Ishikawa (cell line): ENCODE measurements at regions not wholly inside any gene's neighbourhood (a gene's known extent, or its start where the extent isn't known, plus 50 kb on each side); places are given as distances from the start of the nearest gene placed in this dataset.

Experiments used
- CEBPB ChIP-seq: IDR thresholded peaks from 2 replicates; pipeline ENCODE4 v1.6.1; 2012
- CREB1 ChIP-seq: IDR thresholded peaks from 2 replicates; pipeline ENCODE4 v1.6.1; 2012; ENCODE audit warnings: low read depth
- EGR1 ChIP-seq: IDR thresholded peaks from 2 replicates; pipeline ENCODE4 v1.6.1; 2012
- EP300 ChIP-seq: IDR thresholded peaks from 2 replicates; pipeline ENCODE4 v1.6.1; 2012; ENCODE audit warnings: borderline replicate concordance
- FOXM1 ChIP-seq: IDR thresholded peaks from 2 replicates; pipeline ENCODE4 v1.6.1; 2012; ENCODE audit warnings: low read depth, borderline replicate concordance
- NFIC ChIP-seq: IDR thresholded peaks from 2 replicates; pipeline ENCODE4 v1.6.1; 2012
- RAD21 ChIP-seq: IDR thresholded peaks from 2 replicates; pipeline ENCODE4 v1.6.1; 2012; ENCODE audit warnings: low read depth
- TAF1 ChIP-seq: IDR thresholded peaks from 2 replicates; pipeline ENCODE4 v1.6.1; 2012; ENCODE audit warnings: low read depth, mild to moderate bottlenecking
- TCF12 ChIP-seq: IDR thresholded peaks from 2 replicates; pipeline ENCODE4 v1.6.1; 2012; ENCODE audit warnings: low read depth
- TEAD4 ChIP-seq: IDR thresholded peaks from 2 replicates; pipeline ENCODE4 v1.6.1; 2012
- YY1 ChIP-seq: IDR thresholded peaks from 2 replicates; pipeline ENCODE4 v1.6.1; 2012; ENCODE audit warnings: low read depth
- ZBTB7A ChIP-seq: IDR thresholded peaks from 2 replicates; pipeline ENCODE4 v1.6.1; 2012; ENCODE audit warnings: low read depth
- TF ChIP-seq, protein P1 (sequence below): IDR thresholded peaks from 2 replicates; pipeline ENCODE4 v1.6.1; 2012; ENCODE audit warnings: low read depth, mild to moderate bottlenecking
- TF ChIP-seq, protein P2 (sequence below): IDR thresholded peaks from 2 replicates; pipeline ENCODE4 v1.6.1; 2012
- TF ChIP-seq, protein P3 (sequence below): IDR thresholded peaks from 2 replicates; pipeline ENCODE4 v1.6.1; 2012

DNA sequence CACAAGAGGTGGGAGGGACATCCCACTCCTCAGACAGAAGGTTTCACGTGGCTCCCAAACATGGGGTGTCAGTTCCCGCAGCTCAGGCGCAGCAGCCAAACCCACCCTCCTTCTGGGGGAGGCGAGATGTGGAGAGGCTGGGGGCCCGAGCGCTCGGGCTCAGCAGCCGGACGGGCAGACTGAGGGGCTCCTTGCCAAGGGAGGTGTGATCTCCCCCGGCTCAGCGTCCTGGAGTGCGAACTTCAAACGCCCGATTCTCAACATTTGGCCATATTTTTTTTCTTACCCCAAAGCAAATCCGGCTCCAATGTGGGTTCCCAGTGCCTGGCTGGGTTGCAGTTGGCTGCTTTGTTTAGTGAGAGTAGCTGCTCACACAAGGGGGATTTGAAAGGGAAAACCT is 477.9 kb downstream of the MN1 start:
- TF ChIP-seq FOXM1 (no peak), EGR1 (no peak), CREB1 (no peak), TCF12 (no peak), EP300 (no peak)
- TF ChIP-seq, protein P1, sequence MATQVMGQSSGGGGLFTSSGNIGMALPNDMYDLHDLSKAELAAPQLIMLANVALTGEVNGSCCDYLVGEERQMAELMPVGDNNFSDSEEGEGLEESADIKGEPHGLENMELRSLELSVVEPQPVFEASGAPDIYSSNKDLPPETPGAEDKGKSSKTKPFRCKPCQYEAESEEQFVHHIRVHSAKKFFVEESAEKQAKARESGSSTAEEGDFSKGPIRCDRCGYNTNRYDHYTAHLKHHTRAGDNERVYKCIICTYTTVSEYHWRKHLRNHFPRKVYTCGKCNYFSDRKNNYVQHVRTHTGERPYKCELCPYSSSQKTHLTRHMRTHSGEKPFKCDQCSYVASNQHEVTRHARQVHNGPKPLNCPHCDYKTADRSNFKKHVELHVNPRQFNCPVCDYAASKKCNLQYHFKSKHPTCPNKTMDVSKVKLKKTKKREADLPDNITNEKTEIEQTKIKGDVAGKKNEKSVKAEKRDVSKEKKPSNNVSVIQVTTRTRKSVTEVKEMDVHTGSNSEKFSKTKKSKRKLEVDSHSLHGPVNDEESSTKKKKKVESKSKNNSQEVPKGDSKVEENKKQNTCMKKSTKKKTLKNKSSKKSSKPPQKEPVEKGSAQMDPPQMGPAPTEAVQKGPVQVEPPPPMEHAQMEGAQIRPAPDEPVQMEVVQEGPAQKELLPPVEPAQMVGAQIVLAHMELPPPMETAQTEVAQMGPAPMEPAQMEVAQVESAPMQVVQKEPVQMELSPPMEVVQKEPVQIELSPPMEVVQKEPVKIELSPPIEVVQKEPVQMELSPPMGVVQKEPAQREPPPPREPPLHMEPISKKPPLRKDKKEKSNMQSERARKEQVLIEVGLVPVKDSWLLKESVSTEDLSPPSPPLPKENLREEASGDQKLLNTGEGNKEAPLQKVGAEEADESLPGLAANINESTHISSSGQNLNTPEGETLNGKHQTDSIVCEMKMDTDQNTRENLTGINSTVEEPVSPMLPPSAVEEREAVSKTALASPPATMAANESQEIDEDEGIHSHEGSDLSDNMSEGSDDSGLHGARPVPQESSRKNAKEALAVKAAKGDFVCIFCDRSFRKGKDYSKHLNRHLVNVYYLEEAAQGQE: no peak
- TF ChIP-seq, protein P2, sequence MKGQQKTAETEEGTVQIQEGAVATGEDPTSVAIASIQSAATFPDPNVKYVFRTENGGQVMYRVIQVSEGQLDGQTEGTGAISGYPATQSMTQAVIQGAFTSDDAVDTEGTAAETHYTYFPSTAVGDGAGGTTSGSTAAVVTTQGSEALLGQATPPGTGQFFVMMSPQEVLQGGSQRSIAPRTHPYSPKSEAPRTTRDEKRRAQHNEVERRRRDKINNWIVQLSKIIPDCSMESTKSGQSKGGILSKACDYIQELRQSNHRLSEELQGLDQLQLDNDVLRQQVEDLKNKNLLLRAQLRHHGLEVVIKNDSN: no peak

DNA sequence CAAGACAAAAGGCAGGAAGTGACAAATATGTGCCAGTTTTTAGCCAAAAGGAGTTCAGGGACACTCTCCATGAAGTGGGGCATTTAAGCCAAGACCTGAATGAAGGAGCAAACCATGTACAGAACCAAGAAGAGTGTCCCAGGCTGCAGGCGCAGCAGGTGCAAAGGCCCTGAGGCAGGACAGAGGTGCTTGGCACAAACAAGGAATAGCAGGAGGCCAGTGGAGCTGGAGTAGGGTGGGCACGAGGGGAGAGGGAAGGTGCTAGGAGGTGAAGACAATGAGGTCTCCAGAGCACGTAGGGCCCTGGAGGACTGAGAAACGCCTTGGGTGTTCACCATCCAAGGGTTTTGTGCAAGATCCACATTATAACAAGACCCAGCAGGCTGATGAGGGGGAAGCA is 474.1 kb downstream of the MN1 start:
- TF ChIP-seq RAD21 (no peak), EGR1 (no peak)

DNA sequence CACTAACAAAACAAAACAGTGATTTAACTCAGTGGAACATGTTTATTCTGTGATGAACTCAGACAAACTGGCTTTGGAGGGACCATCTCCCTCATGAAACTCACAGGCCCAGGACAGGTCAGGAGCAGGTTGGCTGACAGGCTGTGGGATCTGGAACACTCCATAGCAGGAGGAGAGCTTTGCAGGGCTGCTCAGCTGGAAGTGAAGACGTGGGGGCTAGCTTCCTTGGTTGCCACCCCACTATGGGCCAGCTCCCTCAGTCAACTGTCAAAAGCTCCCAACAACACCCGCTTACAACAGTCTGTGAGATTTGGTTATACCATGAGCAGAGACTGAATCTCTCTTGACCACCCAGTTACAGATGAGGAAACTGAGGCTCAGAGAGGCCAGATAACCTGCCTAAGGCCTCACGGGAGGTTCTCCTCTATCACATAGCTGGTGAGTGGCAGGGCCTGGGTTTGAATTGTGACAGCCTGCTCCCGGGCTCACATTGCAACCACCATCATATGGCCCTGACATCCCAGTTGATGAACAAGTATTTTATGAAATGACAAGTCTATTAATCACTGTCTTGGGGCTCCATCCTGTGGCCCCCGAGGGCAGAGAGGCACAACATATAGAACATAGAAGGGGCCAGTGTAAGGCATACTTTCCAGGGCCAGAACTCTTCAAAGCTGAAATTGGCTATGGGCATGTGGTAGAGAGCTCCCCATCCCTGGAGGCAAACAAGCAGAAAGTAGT is 473.4 kb downstream of the MN1 start:
- TF ChIP-seq, protein P2: no peak
- TF ChIP-seq EP300: no peak
- TF ChIP-seq TCF12: no peak
- TF ChIP-seq TEAD4: no peak
- TF ChIP-seq, protein P3, sequence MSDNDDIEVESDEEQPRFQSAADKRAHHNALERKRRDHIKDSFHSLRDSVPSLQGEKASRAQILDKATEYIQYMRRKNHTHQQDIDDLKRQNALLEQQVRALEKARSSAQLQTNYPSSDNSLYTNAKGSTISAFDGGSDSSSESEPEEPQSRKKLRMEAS: no peak
- no peak for TF ChIP-seq YY1

DNA sequence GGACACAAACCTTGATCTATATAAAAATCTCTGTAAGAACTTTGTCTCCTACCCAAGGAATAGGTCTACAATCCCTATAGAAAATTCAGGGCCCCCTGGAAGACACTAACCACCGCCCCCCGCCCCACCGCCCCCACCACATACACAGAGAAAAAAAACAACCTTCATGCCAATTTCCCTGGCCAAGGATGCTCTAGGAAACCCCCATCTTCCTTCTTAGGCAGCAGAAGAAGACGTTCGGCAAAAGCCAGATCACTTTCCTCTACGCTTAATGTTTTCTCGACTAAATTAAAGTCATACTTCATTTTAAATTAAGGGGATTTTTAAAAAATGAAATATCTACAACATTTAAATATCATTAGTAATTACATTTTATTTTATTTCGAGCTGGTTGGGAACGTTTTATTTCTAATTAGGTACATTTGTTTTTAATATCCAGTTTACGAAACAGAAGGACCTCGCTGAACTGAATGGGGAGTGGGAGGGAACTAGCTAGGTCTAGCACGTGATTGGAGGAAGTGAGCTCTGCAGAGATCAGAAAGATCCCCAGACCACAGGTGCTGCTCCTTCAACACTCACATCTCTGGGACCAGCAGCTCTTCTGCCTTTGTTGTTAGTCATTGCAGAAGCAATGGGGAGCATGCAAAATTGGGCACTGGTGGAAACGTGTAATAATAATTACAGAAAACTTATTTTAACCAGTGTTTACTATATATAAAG is 472.3 kb downstream of the MN1 start:
- no peak for TF ChIP-seq EP300
- no peak for TF ChIP-seq TAF1
- no peak for TF ChIP-seq EGR1
- TF ChIP-seq CEBPB: no peak
- TF ChIP-seq, protein P2: no peak
- no peak for TF ChIP-seq TEAD4
- TF ChIP-seq NFIC: no peak
- TF ChIP-seq CREB1: no peak
- TF ChIP-seq, protein P3: no peak
- TF ChIP-seq, protein P1: no peak
- no peak for TF ChIP-seq FOXM1
- no peak for TF ChIP-seq TCF12
- TF ChIP-seq RAD21: no peak

DNA sequence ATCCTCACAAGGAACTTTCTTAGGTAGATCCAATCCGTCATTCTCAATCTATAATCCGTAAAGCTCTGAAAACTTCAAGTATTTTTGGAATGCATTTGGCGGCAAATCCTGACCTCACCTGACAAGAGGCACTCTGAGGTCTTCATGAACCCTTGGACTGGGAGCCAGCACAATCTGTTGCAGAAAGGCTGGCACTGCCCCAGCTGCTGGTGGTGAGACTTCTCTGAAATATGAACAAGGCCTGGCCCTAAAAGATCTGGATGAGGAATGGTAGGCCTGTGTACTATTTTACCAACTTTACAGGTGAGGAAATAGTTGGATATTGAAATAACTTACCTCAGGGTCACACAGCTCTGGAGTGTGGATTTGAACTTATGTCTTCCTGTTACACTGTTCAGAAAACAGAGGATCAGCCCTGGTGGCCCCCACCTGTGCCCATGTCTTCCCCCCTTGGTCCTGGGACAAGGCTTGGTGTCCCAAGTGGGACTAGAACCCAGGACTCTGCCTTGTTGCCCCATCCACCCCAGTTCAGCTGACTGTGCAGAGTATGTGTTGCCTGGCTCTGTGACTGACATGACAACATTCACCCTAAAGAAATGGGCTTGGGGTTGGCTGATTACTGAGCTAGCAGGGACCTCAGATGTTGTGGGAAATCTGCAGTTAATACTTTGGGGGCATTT is 471.4 kb downstream of the MN1 start:
- TF ChIP-seq RAD21 (no peak), TEAD4 (no peak), ZBTB7A (no peak), CREB1 (no peak), YY1 (no peak), TCF12 (no peak), EGR1 (no peak), FOXM1 (no peak), TAF1 (no peak), CEBPB (no peak), EP300 (no peak), NFIC (no peak)
- TF ChIP-seq, protein P1: no peak
- TF ChIP-seq, protein P2: no peak
- TF ChIP-seq, protein P3: no peak
